ENCODE measurements at regions not wholly inside any gene's neighbourhood (a gene's known extent, or its start where the extent isn't known, plus 50 kb on each side); places are given as distances from the start of the nearest gene placed in this dataset.

- TF ChIP-seq CTCF (IDR thresholded peaks at IDR 0.05; ENCODE audit: low read length): peak; percentile 71
- no peak for TF ChIP-seq EZH2 (optimal IDR thresholded peaks at IDR 0.05; ENCODE audit: low read depth, low read length)
- no peak for TF ChIP-seq EZH2phosphoT487 (IDR thresholded peaks at IDR 0.05; ENCODE audit: low read length)
Observed at GRCh38 chr17:33964344-33964979, 290.6 kb upstream of the CCL2 start.

All from MM.1S (cell line).